HepG2 (cell line): ENCODE measurements at regions not wholly inside any gene's neighbourhood (a gene's known extent, or its start where the extent isn't known, plus 50 kb on each side); places are given as distances from the start of the nearest gene placed in this dataset.

ENCODE experiments used
- ARHGAP35 ChIP-seq: sonication (generic); formaldehyde crosslinking; IDR thresholded peaks from 2 replicates; pipeline ENCODE4 v1.9.0; 2022; ENCODE audit warnings: mild to moderate bottlenecking, inconsistent platforms, moderate library complexity, missing genetic modification reagents, borderline replicate concordance
- BCL6 ChIP-seq: IDR thresholded peaks from 2 replicates; pipeline ENCODE4 v1.6.1; 2016; ENCODE audit warnings: missing genetic modification reagents, missing compliant biosample characterization
- HNF1A ChIP-seq, 2 experiments: sonication (generic) in 1 of 2; formaldehyde crosslinking in 1 of 2; IDR thresholded peaks; 2 replicates each; pipeline versions ENCODE4 v1.4.0 to v1.6.1; 2016 to 2020; ENCODE audit warnings: borderline replicate concordance in 1 of 2, low read depth in 1 of 2, mild to moderate bottlenecking in 1 of 2, missing genetic modification reagents in 1 of 2
- MAFG ChIP-seq: sonication (generic); formaldehyde crosslinking; IDR thresholded peaks from 2 replicates; pipeline ENCODE4 v1.5.1; 2020; ENCODE audit warnings: mild to moderate bottlenecking, missing genetic modification reagents
- MIXL1 ChIP-seq: IDR thresholded peaks from 2 replicates; pipeline ENCODE4 v1.6.1; 2016
- MXI1 ChIP-seq: IDR thresholded peaks from 3 replicates; pipeline ENCODE4 v1.6.1; 2012; ENCODE audit warnings: low read depth, low read length, inconsistent platforms, borderline replicate concordance
- MZF1 ChIP-seq: sonication (generic); formaldehyde crosslinking; IDR thresholded peaks from 2 replicates; pipeline ENCODE4 v1.8.1; 2023; ENCODE audit warnings: mild to moderate bottlenecking, missing genetic modification reagents, borderline replicate concordance
- SAP130 ChIP-seq: IDR thresholded peaks from 2 replicates; pipeline ENCODE4 v1.6.1; 2016; ENCODE audit warnings: low read depth
- SNAI1 ChIP-seq: sonication (generic); formaldehyde crosslinking; IDR thresholded peaks from 2 replicates; pipeline ENCODE4 v1.5.0; 2020; ENCODE audit warnings: mild to moderate bottlenecking, missing genetic modification reagents, borderline replicate concordance
- TBL1XR1 ChIP-seq: fragments of 150-350 bp; IDR thresholded peaks from 2 replicates; pipeline ENCODE4 v1.6.1; 2014; ENCODE audit warnings: borderline replicate concordance, low read length; ENCODE audit not compliant: partially characterized antibody
- WIZ ChIP-seq: sonication (generic); formaldehyde crosslinking; IDR thresholded peaks from 2 replicates; pipeline ENCODE4 v1.5.1; 2020; ENCODE audit warnings: mild to moderate bottlenecking, missing genetic modification reagents
- ZNF292 ChIP-seq: sonication (generic); formaldehyde crosslinking; IDR thresholded peaks from 2 replicates; pipeline ENCODE4 v1.8.1; 2022; ENCODE audit warnings: mild to moderate bottlenecking, low read depth, missing genetic modification reagents, borderline replicate concordance
- ZNF33B ChIP-seq: sonication (generic); formaldehyde crosslinking; IDR thresholded peaks from 2 replicates; pipeline ENCODE4 v1.5.1; 2020; ENCODE audit warnings: mild to moderate bottlenecking, missing genetic modification reagents
- ZNF605 ChIP-seq: sonication (generic); formaldehyde crosslinking; IDR thresholded peaks from 2 replicates; pipeline ENCODE4 v1.8.0; 2022; ENCODE audit warnings: mild to moderate bottlenecking, missing genetic modification reagents
- ZNF713 ChIP-seq: sonication (generic); formaldehyde crosslinking; IDR thresholded peaks from 2 replicates; pipeline ENCODE4 v1.4.0; 2020; ENCODE audit warnings: mild to moderate bottlenecking, missing genetic modification reagents
- ZNF839 ChIP-seq: sonication (generic); formaldehyde crosslinking; IDR thresholded peaks from 2 replicates; pipeline ENCODE4 v1.4.0; 2020; ENCODE audit warnings: missing genetic modification reagents, mild to moderate bottlenecking, borderline replicate concordance
- TF ChIP-seq, protein P1 (sequence below): sonication (generic); formaldehyde crosslinking; IDR thresholded peaks from 2 replicates; pipeline ENCODE4 v1.4.0; 2020; ENCODE audit warnings: missing genetic modification reagents, mild to moderate bottlenecking, borderline replicate concordance
- TF ChIP-seq, protein P2 (sequence below): sonication (generic); formaldehyde crosslinking; IDR thresholded peaks from 2 replicates; pipeline ENCODE4 v1.5.1; 2020; ENCODE audit warnings: mild to moderate bottlenecking, missing genetic modification reagents
- TF ChIP-seq, protein P3 (sequence below): sonication (generic); formaldehyde crosslinking; IDR thresholded peaks from 2 replicates; pipeline ENCODE4 v1.8.1; 2023; ENCODE audit warnings: missing genetic modification reagents, mild to moderate bottlenecking, borderline replicate concordance

DNA sequence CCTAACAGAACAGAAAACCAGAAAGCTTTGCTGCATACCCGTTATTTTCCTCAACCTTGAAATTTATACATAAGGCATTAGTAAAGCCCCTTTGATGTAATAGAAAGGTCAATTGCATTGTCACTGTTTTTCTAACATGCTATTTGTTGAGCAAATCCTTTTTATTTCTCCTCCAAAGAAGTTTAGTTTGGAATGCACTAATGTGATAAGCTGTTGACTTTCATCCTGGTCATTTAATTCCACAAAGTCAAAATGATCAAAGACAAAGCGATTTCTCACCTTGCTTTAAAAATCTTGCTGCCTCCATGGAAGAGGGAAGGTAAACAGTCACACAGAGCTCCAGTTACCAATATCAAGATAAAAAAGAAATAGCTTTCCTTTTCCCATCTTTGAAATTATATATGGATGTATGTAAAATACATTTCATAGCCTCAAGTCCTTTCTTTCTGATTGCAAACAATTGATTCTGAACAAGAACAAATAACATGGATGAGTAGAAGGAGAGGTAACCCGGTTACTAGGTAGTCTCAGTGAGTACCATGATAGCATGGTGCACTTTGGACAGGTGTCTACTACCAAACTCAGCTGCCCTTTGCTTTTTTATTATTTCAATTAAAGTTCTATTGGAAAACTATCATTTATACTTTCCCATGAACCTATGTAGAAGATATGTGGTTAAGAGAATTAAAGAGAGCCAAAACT is 452.7 kb downstream of the STK39 start (continued):
- TF ChIP-seq, protein P1, sequence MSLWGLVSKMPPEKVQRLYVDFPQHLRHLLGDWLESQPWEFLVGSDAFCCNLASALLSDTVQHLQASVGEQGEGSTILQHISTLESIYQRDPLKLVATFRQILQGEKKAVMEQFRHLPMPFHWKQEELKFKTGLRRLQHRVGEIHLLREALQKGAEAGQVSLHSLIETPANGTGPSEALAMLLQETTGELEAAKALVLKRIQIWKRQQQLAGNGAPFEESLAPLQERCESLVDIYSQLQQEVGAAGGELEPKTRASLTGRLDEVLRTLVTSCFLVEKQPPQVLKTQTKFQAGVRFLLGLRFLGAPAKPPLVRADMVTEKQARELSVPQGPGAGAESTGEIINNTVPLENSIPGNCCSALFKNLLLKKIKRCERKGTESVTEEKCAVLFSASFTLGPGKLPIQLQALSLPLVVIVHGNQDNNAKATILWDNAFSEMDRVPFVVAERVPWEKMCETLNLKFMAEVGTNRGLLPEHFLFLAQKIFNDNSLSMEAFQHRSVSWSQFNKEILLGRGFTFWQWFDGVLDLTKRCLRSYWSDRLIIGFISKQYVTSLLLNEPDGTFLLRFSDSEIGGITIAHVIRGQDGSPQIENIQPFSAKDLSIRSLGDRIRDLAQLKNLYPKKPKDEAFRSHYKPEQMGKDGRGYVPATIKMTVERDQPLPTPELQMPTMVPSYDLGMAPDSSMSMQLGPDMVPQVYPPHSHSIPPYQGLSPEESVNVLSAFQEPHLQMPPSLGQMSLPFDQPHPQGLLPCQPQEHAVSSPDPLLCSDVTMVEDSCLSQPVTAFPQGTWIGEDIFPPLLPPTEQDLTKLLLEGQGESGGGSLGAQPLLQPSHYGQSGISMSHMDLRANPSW (CRISPR knock-in tag), result no peak
- no peak for TF ChIP-seq HNF1A (IDR thresholded peaks at IDR 0.05; ENCODE audit: low read depth)
- TF ChIP-seq HNF1A (CRISPR knock-in tag; IDR thresholded peaks at IDR 0.05; ENCODE audit: borderline replicate concordance), result peak; percentile 90; the same call in 1 of the 2 replicates
- TF ChIP-seq TBL1XR1, result no peak
- no peak for TF ChIP-seq ZNF292 (CRISPR knock-in tag)
- TF ChIP-seq, protein P2, sequence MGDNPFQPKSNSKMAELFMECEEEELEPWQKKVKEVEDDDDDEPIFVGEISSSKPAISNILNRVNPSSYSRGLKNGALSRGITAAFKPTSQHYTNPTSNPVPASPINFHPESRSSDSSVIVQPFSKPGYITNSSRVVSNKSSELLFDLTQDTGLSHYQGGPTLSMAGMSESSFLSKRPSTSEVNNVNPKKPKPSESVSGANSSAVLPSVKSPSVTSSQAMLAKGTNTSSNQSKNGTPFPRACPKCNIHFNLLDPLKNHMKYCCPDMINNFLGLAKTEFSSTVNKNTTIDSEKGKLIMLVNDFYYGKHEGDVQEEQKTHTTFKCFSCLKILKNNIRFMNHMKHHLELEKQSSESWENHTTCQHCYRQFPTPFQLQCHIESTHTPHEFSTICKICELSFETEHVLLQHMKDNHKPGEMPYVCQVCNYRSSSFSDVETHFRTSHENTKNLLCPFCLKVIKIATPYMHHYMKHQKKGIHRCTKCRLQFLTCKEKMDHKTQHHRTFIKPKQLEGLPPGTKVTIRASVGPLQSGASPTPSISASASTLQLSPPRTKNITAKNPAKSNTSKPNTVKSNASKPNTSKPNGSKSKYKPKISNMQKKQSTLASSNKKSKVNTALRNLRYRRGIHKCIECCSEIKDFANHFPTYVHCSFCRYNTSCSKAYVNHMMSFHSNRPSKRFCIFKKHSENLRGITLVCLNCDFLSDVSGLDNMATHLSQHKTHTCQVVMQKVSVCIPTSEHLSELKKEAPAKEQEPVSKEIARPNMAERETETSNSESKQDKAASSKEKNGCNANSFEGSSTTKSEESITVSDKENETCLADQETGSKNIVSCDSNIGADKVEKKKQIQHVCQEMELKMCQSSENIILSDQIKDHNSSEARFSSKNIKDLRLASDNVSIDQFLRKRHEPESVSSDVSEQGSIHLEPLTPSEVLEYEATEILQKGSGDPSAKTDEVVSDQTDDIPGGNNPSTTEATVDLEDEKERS (CRISPR knock-in tag), result no peak
- TF ChIP-seq MXI1, result no peak
- TF ChIP-seq WIZ (CRISPR knock-in tag), result no peak
- TF ChIP-seq ZNF839 (CRISPR knock-in tag), result no peak
- no peak for TF ChIP-seq MIXL1 (CRISPR knock-in tag)
- no peak for TF ChIP-seq ZNF713
- TF ChIP-seq, protein P3, sequence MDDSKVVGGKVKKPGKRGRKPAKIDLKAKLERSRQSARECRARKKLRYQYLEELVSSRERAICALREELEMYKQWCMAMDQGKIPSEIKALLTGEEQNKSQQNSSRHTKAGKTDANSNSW (CRISPR knock-in tag), result no peak
- TF ChIP-seq ARHGAP35 (CRISPR knock-in tag), result no peak
- TF ChIP-seq SNAI1 (CRISPR knock-in tag), result no peak
- TF ChIP-seq MAFG (CRISPR knock-in tag), result no peak
- TF ChIP-seq MZF1 (CRISPR knock-in tag), result no peak
- TF ChIP-seq BCL6 (CRISPR knock-in tag), result peak; percentile 79
- TF ChIP-seq ZNF33B (CRISPR knock-in tag), result no peak
- peak; percentile 23; the same call in 1 of the 2 replicates for TF ChIP-seq SAP130 (CRISPR knock-in tag)
- TF ChIP-seq ZNF605 (CRISPR knock-in tag), result no peak
